ENCODE measurements at regions not wholly inside any gene's neighbourhood (a gene's known extent, or its start where the extent isn't known, plus 50 kb on each side); places are given as distances from the start of the nearest gene placed in this dataset.
"Not testable (repeated sequence)": the region's sequence is repeated elsewhere in the genome, so short reads cannot be mapped to it uniquely, and the experiment has no call there.

DNA sequence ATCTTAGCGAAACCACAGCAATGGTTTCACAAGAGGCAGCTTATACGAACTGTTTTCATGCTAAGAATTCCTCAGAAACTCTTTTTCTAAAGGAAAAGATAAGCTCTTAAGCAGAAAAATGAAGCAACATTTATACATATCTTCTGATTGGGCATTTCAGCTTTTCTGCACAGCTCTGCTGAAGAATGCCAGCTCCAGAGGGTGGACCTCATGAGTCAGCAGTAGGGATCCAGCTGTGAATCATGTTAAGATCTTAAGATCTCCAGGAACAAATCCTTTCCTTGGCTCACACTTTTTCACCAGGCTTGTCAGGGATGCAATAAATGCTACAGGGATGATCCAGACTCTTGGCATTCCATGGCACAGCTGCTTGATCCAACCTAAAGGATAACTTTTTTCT is 477.1 kb upstream of the CCDC196 start:
- H3K9me3 ChIP-seq (ENCODE audit: control insufficient read depth, low read length), result peaks cover 14% of the 10 kb centered on the region
- Mint-ChIP-seq H3K36me3 (ENCODE audit: low read depth) (no peaks in the 10 kb centered on the region), H3K4me3 (no peak overlapping the region), H3K27me3 (ENCODE audit: insufficient read depth) (no peaks in the 10 kb centered on the region), H3K27ac (no peak overlapping the region), H3K4me1 (peaks cover 25% of the 10 kb centered on the region), H3K9me3 (peaks cover 17% of the 10 kb centered on the region)
- H3K4me1 ChIP-seq (ENCODE audit: control insufficient read depth, insufficient read depth, low read length), result peaks cover 25% of the 10 kb centered on the region
- peak; percentile 53 for DNase-seq
- no peaks in the 10 kb centered on the region for H3K36me3 ChIP-seq (ENCODE audit: control insufficient read depth, insufficient read depth, low read length)
- no peak overlapping the region for H3K9ac ChIP-seq (ENCODE audit: extremely low read depth, low read length, poor library complexity, severe bottlenecking)
- WGBS, 2 experiments (ENCODE audit: insufficient coverage in 1 of 2, insufficient read length in 1 of 2), result 40 to 72% methylated on average over 2 of the region's 2 CpGs
- H3K4me3 ChIP-seq (ENCODE audit: low read length), result peak overlapping the region; percentile 57
- H3K27me3 ChIP-seq (ENCODE audit: control insufficient read depth, insufficient read depth, low read length, poor library complexity, severe bottlenecking), result no peaks in the 10 kb centered on the region
- TF ChIP-seq, protein P1, sequence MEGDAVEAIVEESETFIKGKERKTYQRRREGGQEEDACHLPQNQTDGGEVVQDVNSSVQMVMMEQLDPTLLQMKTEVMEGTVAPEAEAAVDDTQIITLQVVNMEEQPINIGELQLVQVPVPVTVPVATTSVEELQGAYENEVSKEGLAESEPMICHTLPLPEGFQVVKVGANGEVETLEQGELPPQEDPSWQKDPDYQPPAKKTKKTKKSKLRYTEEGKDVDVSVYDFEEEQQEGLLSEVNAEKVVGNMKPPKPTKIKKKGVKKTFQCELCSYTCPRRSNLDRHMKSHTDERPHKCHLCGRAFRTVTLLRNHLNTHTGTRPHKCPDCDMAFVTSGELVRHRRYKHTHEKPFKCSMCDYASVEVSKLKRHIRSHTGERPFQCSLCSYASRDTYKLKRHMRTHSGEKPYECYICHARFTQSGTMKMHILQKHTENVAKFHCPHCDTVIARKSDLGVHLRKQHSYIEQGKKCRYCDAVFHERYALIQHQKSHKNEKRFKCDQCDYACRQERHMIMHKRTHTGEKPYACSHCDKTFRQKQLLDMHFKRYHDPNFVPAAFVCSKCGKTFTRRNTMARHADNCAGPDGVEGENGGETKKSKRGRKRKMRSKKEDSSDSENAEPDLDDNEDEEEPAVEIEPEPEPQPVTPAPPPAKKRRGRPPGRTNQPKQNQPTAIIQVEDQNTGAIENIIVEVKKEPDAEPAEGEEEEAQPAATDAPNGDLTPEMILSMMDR (conservative IDR thresholded peaks at IDR 0.05), result no peak
- peak overlapping the region; percentile 43 for H3K27ac ChIP-seq (ENCODE audit: low read depth, low read length)

- no peak overlapping the region for H3K4me3 ChIP-seq (ENCODE audit: low read length)
- Mint-ChIP-seq H3K36me3 (ENCODE audit: low read depth) (no peaks in the 10 kb centered on the region), H3K4me3 (no peak overlapping the region), H3K27me3 (ENCODE audit: insufficient read depth) (no peaks in the 10 kb centered on the region), H3K4me1 (peaks cover 23% of the 10 kb centered on the region), H3K27ac (peak overlapping the region; percentile 55), H3K9me3 (peaks cover 9% of the 10 kb centered on the region)
- DNase-seq, result no peak
- H3K9me3 ChIP-seq (ENCODE audit: control insufficient read depth, low read length), result no peaks in the 10 kb centered on the region
- H3K9ac ChIP-seq (ENCODE audit: extremely low read depth, low read length, poor library complexity, severe bottlenecking), result no peak overlapping the region
- WGBS, 2 experiments (ENCODE audit: insufficient coverage in 1 of 2, insufficient read length in 1 of 2), result 94 to 100% methylated on average over 2 of the region's 2 CpGs
- no peak overlapping the region for H3K27ac ChIP-seq (ENCODE audit: low read depth, low read length)
- no peaks in the 10 kb centered on the region for H3K27me3 ChIP-seq (ENCODE audit: control insufficient read depth, insufficient read depth, low read length, poor library complexity, severe bottlenecking)
- TF ChIP-seq, protein P1 (conservative IDR thresholded peaks at IDR 0.05), result no peak
- H3K36me3 ChIP-seq (ENCODE audit: control insufficient read depth, insufficient read depth, low read length), result no peaks in the 10 kb centered on the region
- peaks cover 21% of the 10 kb centered on the region for H3K4me1 ChIP-seq (ENCODE audit: control insufficient read depth, insufficient read depth, low read length)
Measured at GRCh38 chr14:66010695-66011094, 475.5 kb upstream of the CCDC196 start.

DNA sequence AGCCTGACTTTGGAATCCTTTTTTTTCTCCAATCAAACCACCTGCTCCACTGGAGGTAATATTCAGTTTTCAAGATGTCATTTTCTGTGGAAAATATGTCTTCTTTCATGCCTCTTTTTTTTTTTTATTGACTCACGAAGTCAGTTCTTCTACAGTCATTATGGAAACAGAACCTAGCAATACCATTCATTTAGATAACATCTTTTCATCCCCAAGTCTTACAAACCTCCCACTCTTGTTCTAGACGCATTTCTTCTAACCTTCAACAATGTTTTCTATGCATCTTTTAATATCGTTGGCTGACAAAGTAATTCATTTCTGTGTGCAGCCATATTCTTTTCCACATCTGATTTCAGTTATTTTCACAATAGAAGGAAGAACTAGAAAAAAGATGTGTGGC is 474.3 kb upstream of the CCDC196 start:
- no peak overlapping the region for H3K27ac Mint-ChIP-seq
- no peak overlapping the region for H3K4me3 ChIP-seq (ENCODE audit: low read length)
- H3K4me1 ChIP-seq (ENCODE audit: control insufficient read depth, insufficient read depth, low read length), result peaks cover 14% of the 10 kb centered on the region
- H3K4me3 Mint-ChIP-seq, result no peak overlapping the region
- H3K9ac ChIP-seq (ENCODE audit: extremely low read depth, low read length, poor library complexity, severe bottlenecking), result no peak overlapping the region
- H3K4me1 Mint-ChIP-seq, result peaks cover 18% of the 10 kb centered on the region
- TF ChIP-seq, protein P1 (conservative IDR thresholded peaks at IDR 0.05), result no peak
- WGBS, 2 experiments (ENCODE audit: insufficient coverage in 1 of 2, insufficient read length in 1 of 2), result 63 to 71% methylated on average over 1 to 3 of the region's 3 CpGs
- no peaks in the 10 kb centered on the region for H3K27me3 Mint-ChIP-seq (ENCODE audit: insufficient read depth)
- no peaks in the 10 kb centered on the region for H3K36me3 Mint-ChIP-seq (ENCODE audit: low read depth)
- H3K9me3 ChIP-seq (ENCODE audit: control insufficient read depth, low read length), result no peaks in the 10 kb centered on the region
- H3K9me3 Mint-ChIP-seq, result peaks cover 9% of the 10 kb centered on the region
- no peaks in the 10 kb centered on the region for H3K27me3 ChIP-seq (ENCODE audit: control insufficient read depth, insufficient read depth, low read length, poor library complexity, severe bottlenecking)
- no peaks in the 10 kb centered on the region for H3K36me3 ChIP-seq (ENCODE audit: control insufficient read depth, insufficient read depth, low read length)
- no peak overlapping the region for H3K27ac ChIP-seq (ENCODE audit: low read depth, low read length)
- no peak for DNase-seq

- H3K27me3 Mint-ChIP-seq (ENCODE audit: insufficient read depth); H3K36me3 Mint-ChIP-seq (ENCODE audit: low read depth); H3K27ac ChIP-seq (ENCODE audit: low read depth, low read length); H3K4me3 ChIP-seq (ENCODE audit: low read length); H3K9ac ChIP-seq (ENCODE audit: extremely low read depth, low read length, poor library complexity, severe bottlenecking); H3K4me3 Mint-ChIP-seq; H3K27ac Mint-ChIP-seq; H3K4me1 ChIP-seq (ENCODE audit: control insufficient read depth, insufficient read depth, low read length); H3K9me3 ChIP-seq (ENCODE audit: control insufficient read depth, low read length); H3K27me3 ChIP-seq (ENCODE audit: control insufficient read depth, insufficient read depth, low read length, poor library complexity, severe bottlenecking); H3K36me3 ChIP-seq (ENCODE audit: control insufficient read depth, insufficient read depth, low read length); H3K9me3 Mint-ChIP-seq; DNase-seq: not testable (repeated sequence)
- WGBS, 2 experiments (ENCODE audit: insufficient coverage in 1 of 2, insufficient read length in 1 of 2), result 95 to 96% methylated on average over 15 to 42 of the region's 42 CpGs
- H3K4me1 Mint-ChIP-seq, result peaks cover 11% of the 10 kb centered on the region
Measured at GRCh38 chr14:66013607-66014006, 472.6 kb upstream of the CCDC196 start.

All from endodermal cell (in vitro differentiated cells).